ENCODE measurements at regions not wholly inside any gene's neighbourhood (a gene's known extent, or its start where the extent isn't known, plus 50 kb on each side); places are given as distances from the start of the nearest gene placed in this dataset.

GRCh38 chr4:87912164-87913004 is 63.1 kb upstream of the SPP1 start:
- peaks cover 48 to 60% of the 10 kb centered on the region in 2 experiments for H3K4me1 Mint-ChIP-seq
- no peaks in the 10 kb centered on the region for H3K27me3 ChIP-seq (ENCODE audit: insufficient read depth, low read length)
- H3K4me2 ChIP-seq (ENCODE audit: insufficient read depth, insufficient read length, low read length) = no peak overlapping the region

More at GRCh38 chr4:87912164-87913004, 63.1 kb upstream of the SPP1 start:
- Mint-ChIP-seq H3K36me3 (ENCODE audit: insufficient read depth in 1 of 3, low read depth in 3 of 3) (peaks cover 0 to 13% (median 0%) of the 10 kb centered on the region in 3 experiments; a peak in 3 of 7 replicates), H3K27me3 (ENCODE audit: low read depth) (no peaks in the 10 kb centered on the region), H3K27ac (peak overlapping the region in 2 of 3 experiments; percentile 42 to 88; a peak in 3 of 7 replicates), H3K4me3 (no peak overlapping the region), H3K9me3 (peaks cover 0 to 5% of the 10 kb centered on the region in 2 experiments; a peak in 2 of 5 replicates)
- no peak overlapping the region for H3T11ph ChIP-seq (ENCODE audit: low read length)
- H3K14ac ChIP-seq (ENCODE audit: insufficient read depth, low read length) = no peak overlapping the region
- H3K18ac ChIP-seq (ENCODE audit: insufficient read length, low read depth, low read length) = no peak overlapping the region
- H4K20me1 ChIP-seq (ENCODE audit: control insufficient read depth, insufficient read depth, insufficient read length) = no peaks in the 10 kb centered on the region
- no peak overlapping the region for H3K23ac ChIP-seq (ENCODE audit: insufficient read length, low read depth, low read length)
- no peak overlapping the region for H3K9ac ChIP-seq (ENCODE audit: extremely low read depth, insufficient read length, low read length)
- no CpG with 5 or more reads among the region's 7 CpGs for WGBS (ENCODE audit: extremely low coverage, insufficient read length, low lambda C conversion rate)
- no peak overlapping the region for H3K4ac ChIP-seq (ENCODE audit: low read depth, low read length)
- H3K9me3 ChIP-seq (ENCODE audit: control insufficient read depth, low read depth, low read length) = no peaks in the 10 kb centered on the region
- no peak overlapping the region for H4K5ac ChIP-seq (ENCODE audit: insufficient read length, low read depth, low read length)
- no peak for TF ChIP-seq CTCF (conservative IDR thresholded peaks at IDR 0.05)
- no peak overlapping the region for H2BK15ac ChIP-seq (ENCODE audit: low read depth, low read length)
- no peak overlapping the region for H2AK5ac ChIP-seq (ENCODE audit: insufficient read length, low read length)
- no peak overlapping the region for H4K91ac ChIP-seq (ENCODE audit: insufficient read length, low read depth, low read length)
- no peaks in the 10 kb centered on the region for H3K79me2 ChIP-seq (ENCODE audit: insufficient read depth, low read length)
- H2BK5ac ChIP-seq (ENCODE audit: insufficient read length, low read length) = no peak overlapping the region
- peaks cover 24% of the 10 kb centered on the region for H3K4me1 ChIP-seq (ENCODE audit: insufficient read depth, low read length)
- no peak overlapping the region for H4K8ac ChIP-seq (replicated peaks; ENCODE audit: insufficient read length, low read depth, low read length)
- H2BK12ac ChIP-seq (ENCODE audit: insufficient read length, low read depth, low read length) = no peak overlapping the region
- H3K23me2 ChIP-seq (ENCODE audit: insufficient read length, low read depth, low read length, poor library complexity, severe bottlenecking) = no peaks in the 10 kb centered on the region
- no peak overlapping the region for H3K27ac ChIP-seq (ENCODE audit: insufficient read length, low read depth, low read length)
- H2AFZ ChIP-seq (ENCODE audit: low read length) = no peak overlapping the region
- H2BK120ac ChIP-seq (ENCODE audit: low read depth, low read length, poor library complexity, severe bottlenecking) = no peak overlapping the region
- no peaks in the 10 kb centered on the region for H3K79me1 ChIP-seq (ENCODE audit: insufficient read depth, low read depth, low read length, poor library complexity, severe bottlenecking)
- DNase-seq = no peak
- H2BK20ac ChIP-seq (ENCODE audit: low read depth, low read length, poor library complexity, severe bottlenecking) = no peak overlapping the region
- H3K56ac ChIP-seq (ENCODE audit: insufficient read length, low read depth, low read length) = no peak overlapping the region

Data from H9 (cell line).